Testis (tissue), 2 donors: ENCODE measurements at regions not wholly inside any gene's neighbourhood (a gene's known extent, or its start where the extent isn't known, plus 50 kb on each side); places are given as distances from the start of the nearest gene placed in this dataset.
"Not testable (repeated sequence)": the region's sequence is repeated elsewhere in the genome, so short reads cannot be mapped to it uniquely, and the experiment has no call there.

Experiments used
- DNase-seq: peaks from one replicate; pipeline ENCODE4 v3.0.0-alpha.2; 2019
- H3K27ac ChIP-seq, 2 donors: fragments of 200-600 bp; sonication (generic); one replicate each; pipeline ENCODE4 v1.5.1; 2019
- H3K27me3 ChIP-seq: fragments of 200-600 bp; sonication (generic); one replicate; pipeline ENCODE4 v1.5.1; 2019
- H3K36me3 ChIP-seq: fragments of 200-600 bp; sonication (generic); one replicate; pipeline ENCODE4 v1.5.1; 2017; ENCODE audit warnings: low read depth; ENCODE audit errors: missing control alignments
- H3K4me1 ChIP-seq: fragments of 200-600 bp; sonication (generic); one replicate; pipeline ENCODE4 v1.5.1; 2019
- H3K4me3 ChIP-seq, 2 donors: fragments of 200-600 bp; sonication (generic); one replicate each; pipeline ENCODE4 v1.5.1; 2017 to 2019
- H3K9me3 ChIP-seq: fragments of 200-600 bp; sonication (generic); one replicate; pipeline ENCODE4 v1.5.1; 2017
- CTCF ChIP-seq, 3 experiments: fragments of 450-650 bp in 2 of 3; fragments of 200-600 bp in 1 of 3; sonication (generic) in 1 of 3; IDR thresholded peaks; one replicate each; pipeline ENCODE4 v1.5.1; 2016 to 2019; ENCODE audit warnings: antibody characterized with exemption in 3 of 3, mild to moderate bottlenecking in 2 of 3, moderate library complexity in 1 of 3
- POLR2A ChIP-seq: fragments of 450-650 bp; IDR thresholded peaks from one replicate; pipeline ENCODE4 v1.6.1; 2017; ENCODE audit warnings: antibody characterized with exemption, mild to moderate bottlenecking, moderate library complexity
- WGBS, 2 donors: methylation state at CpG; one replicate each; pipeline ENCODE4 v1.1.5; 2018; 5-methylcytosine and 5-hydroxymethylcytosine counted together
- intact Hi-C: fragments of 100-400 bp; cut with DNase I; formaldehyde crosslinking; loops from one replicate; pipeline ENCODE4 v1.15.1; 2023; ENCODE audit warnings: low total_unique reads

- no peak for TF ChIP-seq POLR2A
- no peak for TF ChIP-seq CTCF (IDR thresholded peaks at IDR 0.05)
- Histone ChIP-seq H3K27ac (no peak overlapping the region), H3K36me3 (no peaks in the 10 kb centered on the region), H3K4me1 (no peaks in the 10 kb centered on the region), H3K9me3 (no peaks in the 10 kb centered on the region), H3K4me3 (no peak overlapping the region), H3K27me3 (no peaks in the 10 kb centered on the region)
- intact Hi-C loops: no loop called here
- WGBS, 2 donors: 68 to 77% methylated on average over 7 of the region's 7 CpGs
- no peak for DNase-seq
Observed at GRCh38 chr20:1840817-1841553, 54.2 kb upstream of the SIRPA start.

GRCh38 chr20:1839376-1840317 is 55.6 kb upstream of the SIRPA start:
- H3K4me1 ChIP-seq, H3K9me3 ChIP-seq, H3K27ac ChIP-seq, H3K27me3 ChIP-seq, intact Hi-C loops, H3K36me3 ChIP-seq, DNase-seq, H3K4me3 ChIP-seq: not testable (repeated sequence)
- 83 to 85% methylated on average over 23 of the region's 23 CpGs for WGBS, 2 donors

- TF ChIP-seq POLR2A (no peak), CTCF (IDR thresholded peaks at IDR 0.05) (no peak)
- Histone ChIP-seq H3K27ac (no peak overlapping the region), H3K4me1 (no peaks in the 10 kb centered on the region), H3K4me3 (no peak overlapping the region), H3K9me3 (no peaks in the 10 kb centered on the region), H3K36me3 (no peaks in the 10 kb centered on the region), H3K27me3 (no peaks in the 10 kb centered on the region)
- WGBS, 2 donors: 35 to 44% methylated on average over 2 to 6 of the region's 6 CpGs
- intact Hi-C loops: no loop called here
- DNase-seq: no peak
Observed at GRCh38 chr20:1838556-1839279, 56.5 kb upstream of the SIRPA start.

- intact Hi-C loops: no loop called here
- peaks cover 6% of the 10 kb centered on the region for H3K4me1 ChIP-seq
- 48 to 67% methylated on average over 16 of the region's 16 CpGs for WGBS, 2 donors
- DNase-seq: no peak
- H3K27ac ChIP-seq: no peak overlapping the region
- no peaks in the 10 kb centered on the region for H3K36me3 ChIP-seq
- no peaks in the 10 kb centered on the region for H3K9me3 ChIP-seq
- TF ChIP-seq CTCF (IDR thresholded peaks at IDR 0.05) (no peak), POLR2A (no peak)
- H3K27me3 ChIP-seq: no peaks in the 10 kb centered on the region
- no peak overlapping the region for H3K4me3 ChIP-seq
Observed at GRCh38 chr20:1835186-1836035, 59.8 kb upstream of the SIRPA start.
